ENCODE measurements at regions not wholly inside any gene's neighbourhood (a gene's known extent, or its start where the extent isn't known, plus 50 kb on each side); places are given as distances from the start of the nearest gene placed in this dataset.

DNA sequence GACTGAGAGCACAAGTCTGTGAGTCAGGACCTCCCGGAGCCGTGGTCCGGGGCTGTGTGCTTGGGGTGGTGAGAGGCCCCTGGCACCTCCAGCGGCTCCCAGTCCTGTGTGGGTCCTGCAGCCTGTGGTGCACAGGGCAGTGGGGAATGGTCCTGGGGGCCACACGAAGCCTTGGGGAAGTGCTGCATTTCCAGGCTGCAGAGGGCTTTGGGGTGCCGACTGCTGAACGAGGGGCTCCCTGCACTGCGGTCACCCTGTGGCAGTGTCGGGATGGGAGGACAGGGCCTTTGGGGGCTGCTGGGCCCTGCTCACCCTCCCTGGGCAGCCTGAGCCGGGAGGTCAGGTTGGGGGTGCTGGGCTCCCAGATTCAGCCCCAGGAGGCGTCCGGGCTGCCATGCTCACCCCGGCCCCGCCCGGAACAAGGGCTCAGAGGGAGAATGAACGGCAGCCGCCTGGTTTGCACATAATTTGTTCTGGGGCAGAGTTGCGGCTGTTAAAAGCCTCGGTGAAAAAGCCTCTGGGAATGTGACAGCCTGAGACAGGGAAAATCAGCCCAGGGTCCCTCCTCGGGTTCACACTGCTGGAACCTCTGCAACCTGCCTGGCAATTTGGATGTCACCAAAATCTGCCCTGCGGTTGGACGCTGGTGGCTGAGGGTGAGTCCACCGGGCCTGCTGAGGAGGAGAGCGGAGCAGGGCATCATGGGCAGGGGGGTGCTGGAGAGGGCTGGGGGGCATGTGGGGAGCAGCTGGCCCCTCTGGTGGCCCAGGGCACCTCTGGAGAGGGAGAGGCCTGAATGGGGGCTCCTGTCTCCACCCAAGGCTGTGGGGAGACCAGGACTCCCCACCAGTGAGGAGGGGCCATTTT, 109.2 kb downstream of the KIF26A start:
- peak; percentile 72 for DNase-seq (ENCODE audit: low spot score)
- H3K9me3 Mint-ChIP-seq (ENCODE audit: low read depth) = peaks cover 9% of the 10 kb centered on the region

DNA sequence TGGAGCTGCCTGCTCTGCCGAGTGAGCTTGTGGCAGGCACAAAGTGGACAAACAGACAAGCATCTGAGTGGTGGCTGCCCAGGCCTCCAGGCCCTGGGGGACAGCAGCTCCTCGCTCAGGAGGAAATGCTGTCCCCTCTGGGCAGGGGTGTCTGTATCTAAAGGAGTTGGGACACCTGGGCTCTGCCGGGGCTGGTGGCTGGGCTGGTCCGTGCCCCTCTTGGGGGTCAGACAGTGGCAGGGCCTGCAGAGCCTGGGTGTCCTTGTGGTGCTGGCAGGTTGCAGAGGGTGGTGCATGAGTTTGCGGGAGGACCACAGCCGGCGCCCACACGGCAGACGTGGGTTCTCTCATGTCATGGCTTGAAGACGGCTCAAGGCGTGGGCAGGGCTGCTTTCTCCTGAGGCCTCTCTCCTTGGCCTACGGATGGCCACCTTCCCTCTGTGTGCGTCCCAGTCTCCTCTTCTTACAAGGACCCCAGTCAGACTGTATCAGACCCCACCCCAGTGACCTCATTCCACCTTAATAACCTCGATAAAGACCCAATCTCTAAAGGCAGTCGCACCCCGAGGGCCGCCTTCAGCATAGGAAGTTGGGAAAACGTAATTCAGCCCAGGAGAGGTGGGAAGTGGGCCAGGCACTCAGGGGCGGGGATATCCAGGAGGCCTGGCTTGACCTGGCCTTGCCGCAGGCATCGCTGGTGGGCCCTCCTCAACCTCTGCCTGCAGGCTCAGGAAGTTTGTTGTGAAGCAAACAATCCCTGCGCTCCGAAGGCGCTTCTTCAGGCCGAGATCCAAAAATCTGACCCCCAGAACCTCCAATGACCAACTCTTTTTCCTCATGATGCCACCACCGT, 110.0 kb downstream of the KIF26A start:
- Mint-ChIP-seq H3K36me3 (ENCODE audit: low read depth) (no peaks in the 10 kb centered on the region), H3K9me3 (ENCODE audit: low read depth) (peaks cover 6% of the 10 kb centered on the region), H3K27me3 (ENCODE audit: low read depth) (no peaks in the 10 kb centered on the region), H3K4me3 (ENCODE audit: unreplicated experiment) (no peak overlapping the region), H3K4me1 (ENCODE audit: low read depth) (no peaks in the 10 kb centered on the region), H3K27ac (ENCODE audit: unreplicated experiment) (no peak overlapping the region)
- TF ChIP-seq, protein P1, sequence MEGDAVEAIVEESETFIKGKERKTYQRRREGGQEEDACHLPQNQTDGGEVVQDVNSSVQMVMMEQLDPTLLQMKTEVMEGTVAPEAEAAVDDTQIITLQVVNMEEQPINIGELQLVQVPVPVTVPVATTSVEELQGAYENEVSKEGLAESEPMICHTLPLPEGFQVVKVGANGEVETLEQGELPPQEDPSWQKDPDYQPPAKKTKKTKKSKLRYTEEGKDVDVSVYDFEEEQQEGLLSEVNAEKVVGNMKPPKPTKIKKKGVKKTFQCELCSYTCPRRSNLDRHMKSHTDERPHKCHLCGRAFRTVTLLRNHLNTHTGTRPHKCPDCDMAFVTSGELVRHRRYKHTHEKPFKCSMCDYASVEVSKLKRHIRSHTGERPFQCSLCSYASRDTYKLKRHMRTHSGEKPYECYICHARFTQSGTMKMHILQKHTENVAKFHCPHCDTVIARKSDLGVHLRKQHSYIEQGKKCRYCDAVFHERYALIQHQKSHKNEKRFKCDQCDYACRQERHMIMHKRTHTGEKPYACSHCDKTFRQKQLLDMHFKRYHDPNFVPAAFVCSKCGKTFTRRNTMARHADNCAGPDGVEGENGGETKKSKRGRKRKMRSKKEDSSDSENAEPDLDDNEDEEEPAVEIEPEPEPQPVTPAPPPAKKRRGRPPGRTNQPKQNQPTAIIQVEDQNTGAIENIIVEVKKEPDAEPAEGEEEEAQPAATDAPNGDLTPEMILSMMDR (IDR thresholded peaks at IDR 0.05) = no peak
- DNase-seq (ENCODE audit: low spot score) = peak; percentile 77

More for the DNA sequence above, 109.2 kb downstream of the KIF26A start:
- Mint-ChIP-seq H3K27me3 (ENCODE audit: low read depth) (no peaks in the 10 kb centered on the region), H3K4me3 (ENCODE audit: unreplicated experiment) (no peak overlapping the region), H3K36me3 (ENCODE audit: low read depth) (no peaks in the 10 kb centered on the region), H3K27ac (ENCODE audit: unreplicated experiment) (no peak overlapping the region), H3K4me1 (ENCODE audit: low read depth) (no peaks in the 10 kb centered on the region)
- TF ChIP-seq, protein P1 (IDR thresholded peaks at IDR 0.05) = no peak

DNA sequence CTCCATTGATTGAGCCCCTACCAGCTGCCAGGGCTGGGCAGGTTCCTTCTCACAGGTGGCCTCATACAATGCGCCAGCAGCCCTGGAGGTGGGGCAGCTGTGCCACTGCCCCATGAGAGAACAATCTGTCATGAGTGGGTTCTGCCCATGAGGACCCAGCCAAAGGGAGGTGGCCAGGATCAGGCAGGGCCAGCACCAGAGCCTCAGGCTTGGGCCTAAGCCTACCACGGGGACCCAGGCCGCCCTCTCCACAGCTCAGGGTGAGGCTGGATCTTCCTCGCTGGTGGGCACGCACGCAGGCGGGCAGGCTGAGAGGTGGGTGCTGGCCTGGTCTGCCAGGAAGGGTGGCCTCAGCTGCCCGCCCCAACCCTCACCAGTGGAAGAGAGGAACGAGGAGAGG, 110.7 kb downstream of the KIF26A start:
- TF ChIP-seq, protein P1 (IDR thresholded peaks at IDR 0.05) = no peak
- no peaks in the 10 kb centered on the region for H3K4me1 Mint-ChIP-seq (ENCODE audit: low read depth)
- no peak for DNase-seq (ENCODE audit: low spot score)

DNA sequence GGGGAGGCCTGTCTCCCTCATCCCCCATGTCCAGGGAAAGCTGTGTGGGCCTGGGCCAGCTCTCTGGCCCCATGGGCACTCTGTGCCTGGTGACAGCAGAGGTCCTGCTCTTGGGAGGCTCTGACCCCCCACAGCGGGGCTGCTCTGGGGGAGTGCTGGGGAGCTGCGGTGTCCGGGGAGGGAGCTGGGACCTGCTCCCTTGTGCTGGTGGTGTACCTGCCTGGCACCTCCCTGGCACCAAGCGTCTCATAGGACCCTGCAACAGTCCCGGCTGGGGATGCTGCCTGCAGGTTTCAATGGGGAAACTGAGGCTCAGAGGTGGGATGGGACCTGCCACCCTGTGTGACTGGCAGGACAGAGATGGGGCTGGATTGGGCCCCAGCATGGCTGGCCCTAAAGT, 111.3 kb downstream of the KIF26A start:
- no peaks in the 10 kb centered on the region for H3K4me1 Mint-ChIP-seq (ENCODE audit: low read depth)
- peaks cover 6% of the 10 kb centered on the region for H3K27me3 Mint-ChIP-seq (ENCODE audit: low read depth)
- H3K9me3 Mint-ChIP-seq (ENCODE audit: low read depth) = peaks cover 6% of the 10 kb centered on the region
- H3K4me3 Mint-ChIP-seq (ENCODE audit: unreplicated experiment) = no peak overlapping the region
- TF ChIP-seq, protein P1 (IDR thresholded peaks at IDR 0.05) = no peak
- H3K36me3 Mint-ChIP-seq (ENCODE audit: low read depth) = peaks cover 1% of the 10 kb centered on the region
- no peak overlapping the region for H3K27ac Mint-ChIP-seq (ENCODE audit: unreplicated experiment)
- DNase-seq (ENCODE audit: low spot score) = no peak

More for the DNA sequence above, 110.7 kb downstream of the KIF26A start:
- Mint-ChIP-seq H3K27ac (ENCODE audit: unreplicated experiment) (no peak overlapping the region), H3K4me3 (ENCODE audit: unreplicated experiment) (no peak overlapping the region), H3K36me3 (ENCODE audit: low read depth) (no peaks in the 10 kb centered on the region), H3K9me3 (ENCODE audit: low read depth) (peaks cover 6% of the 10 kb centered on the region), H3K27me3 (ENCODE audit: low read depth) (no peaks in the 10 kb centered on the region)

DNA sequence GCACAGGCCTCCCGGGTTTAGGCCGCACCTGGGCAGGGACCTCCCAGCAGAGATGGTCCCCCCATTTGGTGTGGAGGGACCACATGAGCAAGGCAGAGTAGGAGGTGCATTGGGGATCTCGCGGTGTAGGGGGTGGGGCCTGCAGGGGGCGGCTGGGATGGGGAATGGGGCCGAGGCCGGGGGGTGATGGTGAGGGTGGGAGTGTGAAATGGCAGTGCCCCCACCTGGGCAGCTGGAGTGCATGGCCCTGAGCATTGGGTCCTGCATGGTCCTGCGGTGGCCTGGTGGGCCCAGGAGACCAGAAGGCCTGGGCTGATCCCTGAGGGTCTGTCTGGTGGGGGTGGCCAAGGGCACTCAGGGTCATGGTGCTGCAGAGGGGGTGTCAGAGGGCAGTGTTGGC, 111.8 kb downstream of the KIF26A start:
- Mint-ChIP-seq H3K27ac (ENCODE audit: unreplicated experiment) (no peak overlapping the region), H3K36me3 (ENCODE audit: low read depth) (peaks cover 1% of the 10 kb centered on the region), H3K27me3 (ENCODE audit: low read depth) (peaks cover 6% of the 10 kb centered on the region), H3K9me3 (ENCODE audit: low read depth) (peaks cover 6% of the 10 kb centered on the region), H3K4me1 (ENCODE audit: low read depth) (no peaks in the 10 kb centered on the region), H3K4me3 (ENCODE audit: unreplicated experiment) (no peak overlapping the region)
- TF ChIP-seq, protein P1 (IDR thresholded peaks at IDR 0.05) = no peak
- no peak for DNase-seq (ENCODE audit: low spot score)

All from chondrocyte (in vitro differentiated cells).